Sciatic nerve (tissue), 2 donors: ENCODE measurements at regions not wholly inside any gene's neighbourhood (a gene's known extent, or its start where the extent isn't known, plus 50 kb on each side); places are given as distances from the start of the nearest gene placed in this dataset.

Experiments used
- ATAC-seq: fragments of 200-7000 bp; cut with Tn5 transposase; one replicate; pipeline ENCODE4 v1.9.1; 2020; ENCODE audit warnings: mild to moderate bottlenecking, moderate library complexity
- DNase-seq: peaks from one replicate; pipeline ENCODE4 v3.0.0-alpha.2; 2020; ENCODE audit warnings: low spot score
- intact Hi-C: fragments of 100-400 bp; cut with DNase I; formaldehyde crosslinking; loops from one replicate; pipeline ENCODE4 v1.14.2; 2022
- donor health status: DM: no; HTN: no; CAD: no.
- donor health status: DM: no; HTN: no; CAD: no.

- DNase-seq: no peak
- ATAC-seq: no peak
- intact Hi-C loops: no loop called here
These were observed 841.9 kb downstream of the VGLL3 start for GRCh38 chr3:86149054-86149453.

GRCh38 chr3:86147119-86147518 lies 843.8 kb downstream of the VGLL3 start:
- ATAC-seq: no peak
- DNase-seq: no peak
- intact Hi-C loops: no loop called here

- DNase-seq (no peak), ATAC-seq (no peak)
- intact Hi-C loops: no loop called here
These were observed 864.4 kb downstream of the VGLL3 start for GRCh38 chr3:86126552-86126951.
